ENCODE measurements at regions not wholly inside any gene's neighbourhood (a gene's known extent, or its start where the extent isn't known, plus 50 kb on each side); places are given as distances from the start of the nearest gene placed in this dataset.

GRCh38 chr1:56317722-56318121 is 261.6 kb downstream of the PLPP3 start:
- Histone ChIP-seq H4K20me1 (ENCODE audit: insufficient read depth, low read length) (no peaks in the 10 kb centered on the region), H3K27ac (ENCODE audit: low read length) (no peak overlapping the region), H3K4me1 (ENCODE audit: low read length) (no peaks in the 10 kb centered on the region), H3K9me3 (ENCODE audit: insufficient read depth, low read length) (no peaks in the 10 kb centered on the region), H3K36me3 (replicated peaks; ENCODE audit: low read depth, low read length) (no peaks in the 10 kb centered on the region), H3K79me2 (ENCODE audit: low read length) (no peaks in the 10 kb centered on the region), H3K27me3 (ENCODE audit: low read depth, low read length) (no peaks in the 10 kb centered on the region; the same call in 1 of the 2 replicates), H3K9ac (ENCODE audit: low read length) (no peak overlapping the region), H3K4me3 (ENCODE audit: low read length) (no peak overlapping the region), H2AFZ (ENCODE audit: low read depth, low read length) (no peak overlapping the region), H3K4me2 (ENCODE audit: low read length) (no peak overlapping the region)
- TF ChIP-seq CTCF (IDR thresholded peaks at IDR 0.05; ENCODE audit: low read depth, low read length) (no peak), EZH2phosphoT487 (IDR thresholded peaks at IDR 0.05; ENCODE audit: low read depth) (no peak)

- H3K27me3 ChIP-seq (ENCODE audit: low read depth, low read length) = no peaks in the 10 kb centered on the region; the same call in 1 of the 2 replicates
- no peaks in the 10 kb centered on the region for H3K9me3 ChIP-seq (ENCODE audit: insufficient read depth, low read length)
- H3K4me2 ChIP-seq (ENCODE audit: low read length) = no peak overlapping the region
- no peak overlapping the region for H2AFZ ChIP-seq (ENCODE audit: low read depth, low read length)
- H3K4me1 ChIP-seq (ENCODE audit: low read length) = no peaks in the 10 kb centered on the region
- no peaks in the 10 kb centered on the region for H3K79me2 ChIP-seq (ENCODE audit: low read length)
- no peak overlapping the region for H3K4me3 ChIP-seq (ENCODE audit: low read length)
- no peaks in the 10 kb centered on the region for H4K20me1 ChIP-seq (ENCODE audit: insufficient read depth, low read length)
- no peak overlapping the region for H3K27ac ChIP-seq (ENCODE audit: low read length)
- H3K9ac ChIP-seq (ENCODE audit: low read length) = no peak overlapping the region
- no peak for TF ChIP-seq CTCF (IDR thresholded peaks at IDR 0.05; ENCODE audit: low read depth, low read length)
- H3K36me3 ChIP-seq (replicated peaks; ENCODE audit: low read depth, low read length) = no peaks in the 10 kb centered on the region
These were observed 263.9 kb downstream of the PLPP3 start for GRCh38 chr1:56315293-56315942.

- Histone ChIP-seq H3K4me1 (ENCODE audit: low read length) (no peaks in the 10 kb centered on the region), H4K20me1 (ENCODE audit: insufficient read depth, low read length) (no peaks in the 10 kb centered on the region), H3K27ac (ENCODE audit: low read length) (no peak overlapping the region), H3K9me3 (ENCODE audit: insufficient read depth, low read length) (no peaks in the 10 kb centered on the region), H3K27me3 (ENCODE audit: low read depth, low read length) (no peaks in the 10 kb centered on the region), H3K79me2 (ENCODE audit: low read length) (no peaks in the 10 kb centered on the region), H3K4me2 (ENCODE audit: low read length) (no peak overlapping the region), H2AFZ (ENCODE audit: low read depth, low read length) (no peak overlapping the region), H3K4me3 (ENCODE audit: low read length) (no peak overlapping the region), H3K9ac (ENCODE audit: low read length) (no peak overlapping the region), H3K36me3 (replicated peaks; ENCODE audit: low read depth, low read length) (no peaks in the 10 kb centered on the region)
- TF ChIP-seq EZH2phosphoT487 (IDR thresholded peaks at IDR 0.05; ENCODE audit: low read depth) (no peak), CTCF (IDR thresholded peaks at IDR 0.05; ENCODE audit: low read depth, low read length) (no peak)
These were observed 265.8 kb downstream of the PLPP3 start for GRCh38 chr1:56313560-56313959.

GRCh38 chr1:56311766-56312165 is 267.6 kb downstream of the PLPP3 start:
- H2AFZ ChIP-seq (ENCODE audit: low read depth, low read length) = no peak overlapping the region
- no peak overlapping the region for H3K4me3 ChIP-seq (ENCODE audit: low read length)
- no peak overlapping the region for H3K4me2 ChIP-seq (ENCODE audit: low read length)
- TF ChIP-seq EZH2phosphoT487 (IDR thresholded peaks at IDR 0.05; ENCODE audit: low read depth) (no peak), CTCF (IDR thresholded peaks at IDR 0.05; ENCODE audit: low read depth, low read length) (no peak)
- no peaks in the 10 kb centered on the region for H3K36me3 ChIP-seq (replicated peaks; ENCODE audit: low read depth, low read length)
- H3K79me2 ChIP-seq (ENCODE audit: low read length) = no peaks in the 10 kb centered on the region
- no peaks in the 10 kb centered on the region for H3K27me3 ChIP-seq (ENCODE audit: low read depth, low read length)
- no peaks in the 10 kb centered on the region for H3K4me1 ChIP-seq (ENCODE audit: low read length)
- H3K9me3 ChIP-seq (ENCODE audit: insufficient read depth, low read length) = no peaks in the 10 kb centered on the region
- H4K20me1 ChIP-seq (ENCODE audit: insufficient read depth, low read length) = no peaks in the 10 kb centered on the region
- no peak overlapping the region for H3K9ac ChIP-seq (ENCODE audit: low read length)
- H3K27ac ChIP-seq (ENCODE audit: low read length) = no peak overlapping the region

All from OCI-LY3 (cell line).